HG02943 (cell line): ENCODE measurements at regions not wholly inside any gene's neighbourhood (a gene's known extent, or its start where the extent isn't known, plus 50 kb on each side); places are given as distances from the start of the nearest gene placed in this dataset.
"Not testable (repeated sequence)": the region's sequence is repeated elsewhere in the genome, so short reads cannot be mapped to it uniquely, and the experiment has no call there.

ENCODE experiments used
- ATAC-seq: cut with Tn5 transposase; IDR thresholded peaks from one replicate; pipeline ENCODE4 v1.9.1; 2021; ENCODE audit warnings: mild to moderate bottlenecking, low read depth, moderate library complexity; ENCODE audit not compliant: unreplicated experiment

- ATAC-seq, result no peak
These were observed 749.5 kb upstream of the SLC39A10 start for GRCh38 chr2:194907569-194907968.

GRCh38 chr2:194896871-194897270 lies 760.2 kb upstream of the SLC39A10 start:
- no peak for ATAC-seq

DNA sequence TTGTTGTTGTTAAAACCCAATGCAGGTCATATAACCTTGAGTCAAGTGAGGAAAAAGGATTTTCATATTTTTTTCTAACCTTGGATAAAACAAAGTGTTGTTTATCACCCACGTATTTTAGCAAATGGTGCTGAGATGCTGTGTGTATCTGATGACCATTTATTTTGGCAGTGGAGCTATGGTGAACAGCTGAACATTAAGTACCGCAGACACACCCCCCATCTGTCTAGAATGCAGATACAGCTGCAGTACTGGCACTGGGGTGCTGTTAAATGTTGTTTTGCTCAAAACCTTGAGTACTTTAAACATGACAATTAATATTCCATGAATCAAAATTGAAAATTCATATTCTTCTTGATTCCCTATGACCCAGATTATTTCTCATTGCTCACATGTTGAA lies 773.3 kb upstream of the SLC39A10 start:
- ATAC-seq, result no peak

- ATAC-seq, result no peak
These were observed 786.0 kb upstream of the SLC39A10 start for GRCh38 chr2:194870974-194871535.

- ATAC-seq, result no peak
These were observed 789.7 kb upstream of the SLC39A10 start for GRCh38 chr2:194867328-194867727.

DNA sequence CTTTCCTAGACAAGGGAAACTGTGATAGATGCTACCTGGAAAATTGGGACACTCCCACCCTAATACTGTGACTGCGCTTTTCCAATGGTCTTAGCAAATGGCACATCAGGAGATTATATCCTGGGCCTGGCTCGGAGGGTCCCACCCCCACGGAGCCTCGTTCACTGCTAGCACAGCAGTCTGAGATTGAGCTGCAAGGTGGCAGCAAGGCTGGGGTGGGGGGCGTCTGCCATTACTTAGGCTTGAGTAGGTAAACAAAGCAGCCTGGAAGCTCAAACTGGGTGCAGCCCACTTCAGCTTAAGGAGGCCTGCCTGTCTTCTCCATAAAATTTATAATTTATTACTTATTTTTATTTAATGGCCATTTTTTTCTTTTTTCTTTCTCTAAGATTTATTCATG lies 802.1 kb upstream of the SLC39A10 start:
- no peak for ATAC-seq

DNA sequence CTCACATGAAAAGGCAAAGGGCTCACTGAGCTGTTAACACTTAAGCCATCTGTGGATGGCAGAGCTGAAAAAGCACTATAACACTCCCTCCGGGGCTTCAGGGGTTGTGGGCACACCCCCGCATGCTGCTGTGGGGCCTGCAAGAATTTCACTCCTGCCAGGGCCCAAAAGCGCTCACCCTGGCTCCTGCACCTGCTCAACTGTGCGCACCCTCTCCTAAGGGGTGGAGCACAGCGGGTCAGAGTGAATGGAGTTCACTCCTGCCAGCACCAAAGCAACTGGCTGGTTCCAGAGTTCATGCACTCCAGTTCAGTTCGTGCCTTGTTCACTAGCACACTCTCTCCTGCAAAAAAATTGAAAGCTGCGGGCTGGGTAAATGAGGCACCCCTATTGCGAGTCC lies 814.2 kb upstream of the SLC39A10 start:
- ATAC-seq, result no peak

DNA sequence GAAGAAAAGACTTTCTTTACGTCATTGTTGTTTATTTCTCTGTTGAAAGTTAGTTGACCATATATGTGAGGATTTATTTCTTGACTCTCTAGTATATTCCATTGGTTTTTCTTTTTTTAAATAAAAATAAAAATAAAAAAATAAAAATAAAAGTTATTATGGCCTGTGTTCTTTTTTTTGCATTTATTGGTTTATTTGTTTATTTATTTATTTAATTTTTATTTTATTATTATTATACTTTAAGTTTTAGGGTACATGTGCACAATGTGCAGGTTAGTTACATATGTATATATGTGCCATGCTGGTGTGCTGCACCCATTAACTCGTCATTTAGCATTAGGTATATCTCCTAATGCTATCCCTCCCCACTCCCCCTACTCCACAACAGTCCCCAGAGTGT lies 822.7 kb upstream of the SLC39A10 start:
- ATAC-seq, result not testable (repeated sequence)

DNA sequence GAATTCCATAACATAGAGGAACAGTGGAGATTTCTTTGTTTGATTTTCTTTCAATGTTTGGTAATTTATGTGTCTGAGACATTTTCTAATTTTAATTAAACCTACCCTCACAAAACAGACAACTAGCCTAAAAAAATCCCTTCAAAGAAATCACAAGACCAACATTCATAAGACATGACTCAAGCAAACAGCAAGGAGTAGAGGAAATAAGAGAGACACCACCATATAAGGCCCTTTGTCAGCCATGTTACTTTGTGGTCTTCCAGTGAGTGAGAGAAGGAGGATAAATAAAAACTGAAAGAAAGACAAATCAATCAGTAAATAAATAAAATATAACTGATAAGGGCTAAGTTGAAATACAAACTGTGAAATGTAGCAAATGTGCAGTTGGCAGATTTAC lies 830.8 kb upstream of the SLC39A10 start:
- no peak for ATAC-seq

DNA sequence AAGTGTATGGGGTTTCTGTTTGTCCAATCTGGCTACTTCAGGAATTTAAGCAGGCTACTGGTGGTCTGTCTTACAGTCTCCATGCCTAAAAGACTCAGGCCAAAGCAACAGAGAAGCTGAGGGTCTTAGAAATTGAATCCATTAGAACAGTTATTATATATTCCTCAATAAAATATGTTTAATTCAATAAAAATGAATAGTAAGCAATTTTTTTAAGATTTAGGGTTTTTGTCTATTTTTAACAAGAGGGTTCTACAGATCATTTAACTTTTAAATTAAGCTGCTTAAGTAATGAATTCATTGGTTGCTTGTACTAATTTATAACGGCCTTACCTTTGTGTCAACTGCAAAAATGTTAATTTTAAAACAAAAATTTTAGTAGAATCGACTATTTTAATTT lies 832.6 kb upstream of the SLC39A10 start:
- ATAC-seq, result no peak

GRCh38 chr2:194822657-194823056 lies 834.4 kb upstream of the SLC39A10 start:
- ATAC-seq, result no peak

GRCh38 chr2:194822097-194822496 lies 834.9 kb upstream of the SLC39A10 start:
- ATAC-seq, result no peak

DNA sequence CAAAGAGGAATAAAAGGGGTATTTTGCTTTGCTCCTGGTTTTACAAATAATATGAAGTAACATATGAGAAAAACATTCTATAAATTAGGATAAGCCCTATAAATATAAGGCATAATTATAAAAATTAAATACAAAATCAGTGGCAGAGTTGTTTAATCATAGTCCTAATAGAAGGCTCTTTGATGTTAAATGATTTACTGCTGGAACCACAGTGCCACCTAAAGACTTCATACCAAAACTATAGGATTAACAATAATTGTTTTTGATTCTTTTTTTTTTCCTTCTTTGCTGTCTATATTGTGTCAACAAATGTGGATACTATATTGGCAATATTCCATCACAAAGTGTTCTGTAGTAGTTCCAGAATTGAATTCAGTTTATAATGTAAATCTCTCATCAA lies 837.7 kb upstream of the SLC39A10 start:
- ATAC-seq, result no peak

DNA sequence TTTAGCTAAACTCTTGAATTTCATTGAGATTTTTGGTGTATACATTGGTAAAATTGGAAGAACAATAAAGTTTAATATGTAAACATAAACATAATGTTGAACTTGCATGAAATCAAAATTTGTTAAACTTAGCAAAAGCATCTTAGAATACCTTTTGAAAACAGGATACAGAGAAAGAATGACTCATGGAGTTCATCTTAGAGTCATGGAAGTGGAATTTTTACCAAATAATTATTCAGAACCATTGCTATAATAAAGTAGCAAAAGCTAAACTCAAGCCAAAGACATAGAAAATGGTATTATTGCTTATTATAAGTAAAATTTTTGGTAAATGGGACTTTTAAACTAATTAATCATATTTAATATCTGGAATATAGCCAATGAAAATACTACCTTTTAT lies 841.6 kb upstream of the SLC39A10 start:
- no peak for ATAC-seq

DNA sequence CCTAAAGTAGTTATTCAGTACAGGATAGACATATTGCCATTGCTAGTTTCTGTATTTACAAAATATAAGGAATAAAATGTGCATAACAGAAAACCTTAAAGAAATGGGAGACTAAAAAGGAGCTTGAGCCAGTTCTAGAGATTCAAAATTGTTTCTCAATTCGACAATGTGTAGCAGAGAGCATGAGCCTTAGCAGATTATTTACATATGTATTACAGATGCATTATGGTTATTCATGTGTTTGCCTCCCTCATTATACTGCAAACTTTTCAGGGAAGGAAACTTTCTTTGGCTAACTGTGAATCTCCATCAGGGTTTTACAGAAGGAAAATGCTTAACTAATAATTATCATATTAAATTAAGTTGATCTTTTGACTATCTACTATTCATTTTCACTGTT lies 854.4 kb upstream of the SLC39A10 start:
- no peak for ATAC-seq

DNA sequence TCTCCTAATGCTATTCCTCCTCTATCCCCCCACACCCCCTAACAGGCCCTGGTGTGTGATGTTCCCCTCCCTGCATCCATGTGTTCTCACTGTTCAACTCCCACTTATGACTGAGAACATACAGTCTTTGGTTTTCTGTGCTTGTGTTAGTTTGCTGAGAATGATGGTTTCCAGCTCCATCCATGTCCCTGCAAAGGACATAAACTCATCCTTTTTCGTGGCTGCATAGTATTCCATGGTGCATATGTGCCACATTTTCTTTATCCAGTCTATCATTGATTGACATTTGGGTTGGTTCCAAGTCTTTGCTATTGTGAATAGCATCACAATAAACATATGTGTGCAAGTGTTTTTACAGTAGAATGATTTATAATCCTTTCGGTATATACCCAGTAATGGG lies 870.0 kb upstream of the SLC39A10 start:
- not testable (repeated sequence) for ATAC-seq

DNA sequence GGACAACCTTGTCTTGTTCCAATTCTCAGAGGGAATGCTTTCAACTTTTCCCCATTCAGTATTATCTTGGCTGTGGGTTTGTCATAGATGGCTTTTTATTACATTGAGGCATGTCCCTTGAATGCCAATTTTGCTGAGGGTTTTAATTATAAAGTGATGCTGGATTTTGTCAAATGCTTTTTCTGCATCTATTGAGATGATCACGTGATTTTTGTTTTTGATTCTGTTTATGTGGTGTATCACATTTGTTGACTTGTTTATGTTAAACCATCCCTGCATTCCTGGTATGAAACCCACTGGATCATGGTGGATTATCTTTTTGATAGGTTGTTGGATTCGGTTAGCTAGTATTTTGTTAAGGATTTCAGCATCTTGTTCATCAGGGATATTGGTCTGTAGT lies 885.6 kb upstream of the SLC39A10 start:
- not testable (repeated sequence) for ATAC-seq

GRCh38 chr2:194769030-194769429 lies 888.0 kb upstream of the SLC39A10 start:
- no peak for ATAC-seq

DNA sequence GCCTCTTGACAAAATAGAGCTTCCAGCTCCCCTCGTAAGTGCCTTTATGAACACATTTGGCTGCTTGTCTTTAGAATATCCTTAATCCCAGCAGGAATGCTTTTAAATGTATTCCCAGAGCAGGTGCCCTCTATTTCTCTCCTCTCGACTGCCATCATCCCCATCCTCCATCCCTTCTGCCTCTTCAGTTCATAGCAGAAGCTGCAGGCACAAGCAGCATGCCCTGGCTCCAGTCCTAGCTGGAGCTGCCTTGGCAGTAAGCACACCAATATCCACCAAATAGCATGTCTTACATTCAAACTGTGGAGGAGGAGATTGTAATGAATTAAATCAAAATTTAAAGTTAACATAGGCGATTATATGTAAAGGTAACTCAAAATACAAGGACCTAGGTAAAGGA lies 891.3 kb upstream of the SLC39A10 start:
- ATAC-seq, result no peak

DNA sequence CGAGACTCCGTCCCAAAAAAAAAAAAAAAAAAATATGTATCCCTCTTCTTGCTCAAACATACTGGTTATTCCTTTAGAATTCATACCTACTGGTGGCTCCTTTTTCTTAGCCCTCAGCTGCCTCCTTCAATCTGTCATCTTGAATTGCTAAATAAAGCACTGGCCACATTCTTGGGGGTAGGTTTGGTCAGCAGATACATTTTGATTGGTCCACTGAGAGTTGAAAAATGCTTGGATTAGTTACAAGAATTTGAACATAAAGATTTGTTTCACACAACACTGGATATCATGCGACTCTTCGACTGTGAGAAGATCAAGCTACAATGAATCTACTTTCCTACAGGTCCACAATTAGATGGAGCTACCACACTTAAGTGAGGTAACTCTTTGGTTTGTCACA lies 906.1 kb upstream of the SLC39A10 start:
- no peak for ATAC-seq

DNA sequence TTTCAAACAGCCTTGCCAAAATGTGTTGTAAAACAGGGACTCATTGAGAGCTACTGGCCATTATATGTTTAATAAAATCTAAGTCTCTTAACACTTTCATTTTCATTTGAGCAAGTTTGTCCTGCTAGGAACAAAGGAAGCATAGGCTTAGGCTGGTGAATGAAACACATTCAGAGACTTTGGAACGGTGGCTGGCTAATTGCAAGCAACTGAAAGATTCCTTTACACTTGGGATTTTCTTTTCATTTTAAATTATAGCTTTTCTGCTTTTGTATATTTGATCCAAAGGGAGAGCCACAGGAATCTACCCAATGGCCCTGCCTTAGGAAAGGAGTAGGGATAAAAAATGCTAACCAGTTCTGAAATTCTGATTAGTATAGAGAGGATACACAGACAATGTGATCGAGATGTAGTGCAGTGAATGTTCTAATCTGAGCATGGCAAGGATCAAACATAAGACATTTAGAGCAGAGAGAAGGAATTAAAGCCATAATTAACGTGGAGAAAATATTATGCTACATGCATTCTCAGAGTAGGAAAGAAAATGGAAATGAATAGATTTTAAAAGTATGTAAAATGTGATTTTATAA lies 911.4 kb upstream of the SLC39A10 start:
- ATAC-seq, result no peak

- no peak for ATAC-seq
These were observed 914.3 kb upstream of the SLC39A10 start for GRCh38 chr2:194742706-194743105.

DNA sequence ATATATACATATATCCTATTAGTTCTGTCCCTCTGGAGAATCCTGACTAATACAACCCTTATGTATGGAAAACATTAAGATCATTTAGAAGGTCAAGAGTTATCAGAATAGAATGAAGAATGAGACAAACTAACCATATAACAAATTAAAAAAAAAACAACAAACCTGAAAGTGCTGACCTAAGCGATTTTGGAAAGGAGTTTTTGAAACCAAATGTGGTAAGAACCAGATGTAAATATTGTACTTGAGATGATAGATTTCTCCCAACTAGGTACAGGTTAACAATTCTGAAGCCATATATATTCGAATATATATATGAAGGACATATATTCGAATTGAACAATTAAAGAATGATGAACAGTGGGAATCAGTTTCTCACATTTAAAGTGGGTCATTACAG lies 917.8 kb upstream of the SLC39A10 start:
- ATAC-seq, result no peak
